Upper lobe of left lung (tissue), 6 donors: ENCODE measurements at regions not wholly inside any gene's neighbourhood (a gene's known extent, or its start where the extent isn't known, plus 50 kb on each side); places are given as distances from the start of the nearest gene placed in this dataset.

ENCODE experiments used
- ATAC-seq, 2 donors: fragments of 200-7000 bp; cut with Tn5 transposase; one replicate each; pipeline ENCODE4 v1.9.1; 2022; ENCODE audit warnings: mild to moderate bottlenecking in 2 of 2, moderate library complexity in 2 of 2; ENCODE audit not compliant: low FRiP score in 2 of 2
- DNase-seq, 2 donors: peaks; one replicate each; pipeline ENCODE4 v3.0.0-alpha.2; 2019 to 2020
- H3K27ac ChIP-seq, 4 donors: fragments of 200-600 bp; sonication (generic); one replicate each; pipeline ENCODE4 v1.5.1; 2016 to 2019
- H3K27me3 ChIP-seq, 4 donors: fragments of 200-600 bp; sonication (generic); one replicate each; pipeline ENCODE4 v1.5.1; 2017 to 2019
- H3K36me3 ChIP-seq, 4 donors: fragments of 200-600 bp; sonication (generic); one replicate each; pipeline ENCODE4 v1.5.1; 2016 to 2019
- H3K4me1 ChIP-seq, 4 donors: fragments of 200-600 bp; sonication (generic); one replicate each; pipeline ENCODE4 v1.5.1; 2018 to 2019
- H3K4me3 ChIP-seq, 4 donors: fragments of 200-600 bp; sonication (generic); one replicate each; pipeline ENCODE4 v1.5.1; 2017 to 2019; ENCODE audit warnings: mild to moderate bottlenecking in 2 of 4, moderate library complexity in 1 of 4
- H3K9me3 ChIP-seq, 4 donors: fragments of 200-600 bp; sonication (generic); one replicate each; pipeline ENCODE4 v1.5.1; 2018 to 2019
- EP300 ChIP-seq, 4 donors: sonication (generic); formaldehyde crosslinking; IDR thresholded peaks; one replicate each; pipeline ENCODE4 v1.5.1; 2017; ENCODE audit warnings: antibody characterized with exemption in 4 of 4, control low read depth in 2 of 4
- POLR2A ChIP-seq, 4 donors: fragments of 450-650 bp; IDR thresholded peaks; one replicate each; pipeline ENCODE4 v1.5.1; 2016 to 2017; ENCODE audit warnings: antibody characterized with exemption in 4 of 4, mild to moderate bottlenecking in 2 of 4
- POLR2AphosphoS5 ChIP-seq, 2 donors: sonication (generic); formaldehyde crosslinking; IDR thresholded peaks; one replicate each; pipeline ENCODE4 v1.5.1; 2017; ENCODE audit warnings: antibody characterized with exemption in 2 of 2
- WGBS, 2 donors: methylation state at CpG; one replicate each; pipeline ENCODE4 v1.1.5; 2017 to 2018; 5-methylcytosine and 5-hydroxymethylcytosine counted together
- TF ChIP-seq, protein P1 (sequence below), 6 experiments: fragments of 450-650 bp in 4 of 6; fragments of 200-600 bp in 2 of 6; sonication (generic) in 2 of 6; IDR thresholded peaks; one replicate each; pipeline ENCODE4 v1.5.1; 2016 to 2019; ENCODE audit warnings: antibody characterized with exemption in 6 of 6
- donor health status: DM: no; HTN: no; CAD: no; lungs with moderate emphysema.
- donor health status: DM: no; HTN: yes; CAD: no; lungs with severe emphysema.

- Histone ChIP-seq H3K4me3 (no peak overlapping the region), H3K36me3 (no peaks in the 10 kb centered on the region), H3K4me1 (no peaks in the 10 kb centered on the region), H3K27me3 (no peaks in the 10 kb centered on the region), H3K9me3 (no peaks in the 10 kb centered on the region), H3K27ac (no peak overlapping the region)
- DNase-seq (no peak), ATAC-seq (no peak)
- WGBS, 2 donors, result 57 to 64% methylated on average over 7 of the region's 7 CpGs
- TF ChIP-seq EP300 (IDR thresholded peaks at IDR 0.05) (no peak), POLR2AphosphoS5 (IDR thresholded peaks at IDR 0.05) (no peak), POLR2A (IDR thresholded peaks at IDR 0.05) (no peak)
- TF ChIP-seq, protein P1, sequence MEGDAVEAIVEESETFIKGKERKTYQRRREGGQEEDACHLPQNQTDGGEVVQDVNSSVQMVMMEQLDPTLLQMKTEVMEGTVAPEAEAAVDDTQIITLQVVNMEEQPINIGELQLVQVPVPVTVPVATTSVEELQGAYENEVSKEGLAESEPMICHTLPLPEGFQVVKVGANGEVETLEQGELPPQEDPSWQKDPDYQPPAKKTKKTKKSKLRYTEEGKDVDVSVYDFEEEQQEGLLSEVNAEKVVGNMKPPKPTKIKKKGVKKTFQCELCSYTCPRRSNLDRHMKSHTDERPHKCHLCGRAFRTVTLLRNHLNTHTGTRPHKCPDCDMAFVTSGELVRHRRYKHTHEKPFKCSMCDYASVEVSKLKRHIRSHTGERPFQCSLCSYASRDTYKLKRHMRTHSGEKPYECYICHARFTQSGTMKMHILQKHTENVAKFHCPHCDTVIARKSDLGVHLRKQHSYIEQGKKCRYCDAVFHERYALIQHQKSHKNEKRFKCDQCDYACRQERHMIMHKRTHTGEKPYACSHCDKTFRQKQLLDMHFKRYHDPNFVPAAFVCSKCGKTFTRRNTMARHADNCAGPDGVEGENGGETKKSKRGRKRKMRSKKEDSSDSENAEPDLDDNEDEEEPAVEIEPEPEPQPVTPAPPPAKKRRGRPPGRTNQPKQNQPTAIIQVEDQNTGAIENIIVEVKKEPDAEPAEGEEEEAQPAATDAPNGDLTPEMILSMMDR (IDR thresholded peaks at IDR 0.05), result no peak
Observed at GRCh38 chr5:5929291-5930020, 448.9 kb downstream of the MED10 start.

GRCh38 chr5:5925191-5925590 lies 453.2 kb downstream of the MED10 start:
- Histone ChIP-seq H3K36me3 (no peaks in the 10 kb centered on the region), H3K4me3 (no peak overlapping the region), H3K27ac (no peak overlapping the region), H3K27me3 (no peaks in the 10 kb centered on the region), H3K4me1 (no peaks in the 10 kb centered on the region), H3K9me3 (no peaks in the 10 kb centered on the region)
- ATAC-seq (no peak), DNase-seq (no peak)
- 88 to 90% methylated on average over 7 of the region's 7 CpGs for WGBS, 2 donors
- TF ChIP-seq EP300 (IDR thresholded peaks at IDR 0.05), result no peak
- TF ChIP-seq, protein P1 (IDR thresholded peaks at IDR 0.05), result no peak
- no peak for TF ChIP-seq POLR2A (IDR thresholded peaks at IDR 0.05)
- TF ChIP-seq POLR2AphosphoS5 (IDR thresholded peaks at IDR 0.05), result no peak

DNA sequence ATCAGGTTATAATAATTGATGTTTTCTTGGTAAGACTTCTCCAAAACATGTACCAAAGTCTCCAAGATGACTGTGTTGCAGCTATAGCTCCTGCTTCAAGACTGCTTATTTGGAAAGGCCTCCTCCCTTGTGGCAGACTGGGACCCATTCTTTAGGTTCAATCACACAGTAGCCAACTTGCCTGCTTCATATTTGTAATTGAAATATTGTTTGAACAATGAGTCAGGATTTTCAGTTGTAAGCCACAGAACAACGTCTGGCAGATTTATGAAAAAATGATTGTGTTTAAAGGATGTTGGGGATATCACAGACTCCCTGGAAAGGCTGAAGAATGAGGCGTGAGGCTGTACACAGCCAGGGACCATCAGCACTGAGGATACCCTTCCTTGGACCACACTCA lies 458.9 kb downstream of the MED10 start:
- DNase-seq, result no peak
- Histone ChIP-seq H3K36me3 (no peaks in the 10 kb centered on the region), H3K4me3 (no peak overlapping the region), H3K27ac (no peak overlapping the region), H3K4me1 (no peaks in the 10 kb centered on the region), H3K27me3 (no peaks in the 10 kb centered on the region), H3K9me3 (no peaks in the 10 kb centered on the region)
- TF ChIP-seq POLR2AphosphoS5 (IDR thresholded peaks at IDR 0.05), result no peak
- TF ChIP-seq POLR2A (IDR thresholded peaks at IDR 0.05), result no peak
- TF ChIP-seq, protein P1 (IDR thresholded peaks at IDR 0.05), result no peak
- ATAC-seq, result no peak
- WGBS, 2 donors, result 52 to 56% methylated on average over 2 of the region's 2 CpGs

- H3K4me3 ChIP-seq, result no peak overlapping the region
- TF ChIP-seq, protein P1 (IDR thresholded peaks at IDR 0.05), result no peak
- TF ChIP-seq EP300 (IDR thresholded peaks at IDR 0.05), result no peak
- no peak for TF ChIP-seq POLR2AphosphoS5 (IDR thresholded peaks at IDR 0.05)
- no peak for TF ChIP-seq POLR2A (IDR thresholded peaks at IDR 0.05)
- ATAC-seq (no peak), DNase-seq (no peak)
- no peak overlapping the region for H3K27ac ChIP-seq
- no peaks in the 10 kb centered on the region for H3K9me3 ChIP-seq
- no peaks in the 10 kb centered on the region for H3K4me1 ChIP-seq
- H3K36me3 ChIP-seq, result no peaks in the 10 kb centered on the region
- WGBS, 2 donors, result 78 to 87% methylated on average over 3 of the region's 3 CpGs
- H3K27me3 ChIP-seq, result no peaks in the 10 kb centered on the region
Observed at GRCh38 chr5:5906778-5907177, 471.6 kb downstream of the MED10 start.

GRCh38 chr5:5905186-5905585 lies 473.2 kb downstream of the MED10 start:
- H3K4me3 ChIP-seq, result no peak overlapping the region

More at GRCh38 chr5:5905186-5905585, 473.2 kb downstream of the MED10 start:
- TF ChIP-seq POLR2AphosphoS5 (IDR thresholded peaks at IDR 0.05) (no peak), POLR2A (IDR thresholded peaks at IDR 0.05) (no peak), EP300 (IDR thresholded peaks at IDR 0.05) (no peak)
- TF ChIP-seq, protein P1 (IDR thresholded peaks at IDR 0.05), result no peak
- 76 to 86% methylated on average over 2 of the region's 2 CpGs for WGBS, 2 donors
- Histone ChIP-seq H3K36me3 (no peaks in the 10 kb centered on the region), H3K4me1 (no peaks in the 10 kb centered on the region), H3K27me3 (no peaks in the 10 kb centered on the region), H3K9me3 (no peaks in the 10 kb centered on the region), H3K27ac (no peak overlapping the region)
- DNase-seq (no peak), ATAC-seq (no peak)
